MCF 10A (cell line): ENCODE measurements at regions not wholly inside any gene's neighbourhood (a gene's known extent, or its start where the extent isn't known, plus 50 kb on each side); places are given as distances from the start of the nearest gene placed in this dataset.

Experiments used
- BruUV-seq: library from RNA; stranded (reverse); fragments of 400-500 nt; replicated peaks from 2 replicates; lab custom pipeline; 2021; lab: Mats Ljungman, UMichigan
- CTCF ChIA-PET: fragments of 300-600 bp; sonication (Branson Sonifier 250); formaldehyde crosslinking; extraction: SDS; loops from one replicate; lab custom pipeline; 2021; ENCODE audit warnings: antibody characterized with exemption, inconsistent platforms; lab: Yijun Ruan, JAX
- POLR2A ChIA-PET: fragments of 300-600, 350-650 bp; sonication (Branson Sonifier 250); formaldehyde crosslinking; extraction: SDS; loops from one replicate; lab custom pipeline; 2020; ENCODE audit warnings: antibody characterized with exemption, inconsistent platforms; lab: Yijun Ruan, JAX
- DNase-seq: peaks from one replicate; pipeline ENCODE4 v3.0.0-alpha.2; 2018; ENCODE audit not compliant: unreplicated experiment
- H3K27ac Mint-ChIP-seq: one replicate; pipeline ENCODE4 v1.8.0; 2022; ENCODE audit warnings: mild to moderate bottlenecking, low read depth, mixed read lengths; ENCODE audit not compliant: unreplicated experiment
- H3K27me3 Mint-ChIP-seq: one replicate; pipeline ENCODE4 v1.8.0; 2022; ENCODE audit warnings: mixed read lengths; ENCODE audit not compliant: insufficient read depth, unreplicated experiment
- H3K36me3 Mint-ChIP-seq: one replicate; pipeline ENCODE4 v1.8.0; 2022; ENCODE audit warnings: mild to moderate bottlenecking, moderate library complexity, mixed read lengths; ENCODE audit not compliant: insufficient read depth, unreplicated experiment
- H3K4me1 Mint-ChIP-seq: one replicate; pipeline ENCODE4 v1.8.0; 2022; ENCODE audit warnings: mixed read lengths; ENCODE audit not compliant: insufficient read depth, unreplicated experiment
- H3K4me3 Mint-ChIP-seq: one replicate; pipeline ENCODE4 v1.8.0; 2022; ENCODE audit warnings: mild to moderate bottlenecking, moderate library complexity, mixed read lengths; ENCODE audit not compliant: unreplicated experiment
- H3K9me3 Mint-ChIP-seq: one replicate; pipeline ENCODE4 v1.8.0; 2022; ENCODE audit warnings: mixed read lengths; ENCODE audit not compliant: unreplicated experiment
- intact Hi-C: fragments of 100-400 bp; cut with micrococcal nuclease; formaldehyde crosslinking; loops from 2 replicates; pipeline ENCODE4 v1.14.1; 2022
- TF ChIP-seq, protein P1 (sequence below): fragments of 200-600 bp; IDR thresholded peaks from one replicate; pipeline ENCODE4 v1.8.0; 2022; ENCODE audit warnings: antibody characterized with exemption, mild to moderate bottlenecking; ENCODE audit not compliant: unreplicated experiment

GRCh38 chr13:65633806-65634205, 1596.3 kb downstream of the PCDH9 start:
- H3K4me1 Mint-ChIP-seq = no peaks in the 10 kb centered on the region
- no TSS peak for BruUV-seq
- TF ChIP-seq, protein P1, sequence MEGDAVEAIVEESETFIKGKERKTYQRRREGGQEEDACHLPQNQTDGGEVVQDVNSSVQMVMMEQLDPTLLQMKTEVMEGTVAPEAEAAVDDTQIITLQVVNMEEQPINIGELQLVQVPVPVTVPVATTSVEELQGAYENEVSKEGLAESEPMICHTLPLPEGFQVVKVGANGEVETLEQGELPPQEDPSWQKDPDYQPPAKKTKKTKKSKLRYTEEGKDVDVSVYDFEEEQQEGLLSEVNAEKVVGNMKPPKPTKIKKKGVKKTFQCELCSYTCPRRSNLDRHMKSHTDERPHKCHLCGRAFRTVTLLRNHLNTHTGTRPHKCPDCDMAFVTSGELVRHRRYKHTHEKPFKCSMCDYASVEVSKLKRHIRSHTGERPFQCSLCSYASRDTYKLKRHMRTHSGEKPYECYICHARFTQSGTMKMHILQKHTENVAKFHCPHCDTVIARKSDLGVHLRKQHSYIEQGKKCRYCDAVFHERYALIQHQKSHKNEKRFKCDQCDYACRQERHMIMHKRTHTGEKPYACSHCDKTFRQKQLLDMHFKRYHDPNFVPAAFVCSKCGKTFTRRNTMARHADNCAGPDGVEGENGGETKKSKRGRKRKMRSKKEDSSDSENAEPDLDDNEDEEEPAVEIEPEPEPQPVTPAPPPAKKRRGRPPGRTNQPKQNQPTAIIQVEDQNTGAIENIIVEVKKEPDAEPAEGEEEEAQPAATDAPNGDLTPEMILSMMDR = no peak
- H3K4me3 Mint-ChIP-seq = no peak overlapping the region
- no peak for DNase-seq
- intact Hi-C loops = no loop called here
- H3K9me3 Mint-ChIP-seq = no peaks in the 10 kb centered on the region
- H3K27ac Mint-ChIP-seq = no peak overlapping the region
- no peaks in the 10 kb centered on the region for H3K27me3 Mint-ChIP-seq
- POLR2A ChIA-PET = no interaction called here
- CTCF ChIA-PET = no interaction called here
- no peaks in the 10 kb centered on the region for H3K36me3 Mint-ChIP-seq

DNA sequence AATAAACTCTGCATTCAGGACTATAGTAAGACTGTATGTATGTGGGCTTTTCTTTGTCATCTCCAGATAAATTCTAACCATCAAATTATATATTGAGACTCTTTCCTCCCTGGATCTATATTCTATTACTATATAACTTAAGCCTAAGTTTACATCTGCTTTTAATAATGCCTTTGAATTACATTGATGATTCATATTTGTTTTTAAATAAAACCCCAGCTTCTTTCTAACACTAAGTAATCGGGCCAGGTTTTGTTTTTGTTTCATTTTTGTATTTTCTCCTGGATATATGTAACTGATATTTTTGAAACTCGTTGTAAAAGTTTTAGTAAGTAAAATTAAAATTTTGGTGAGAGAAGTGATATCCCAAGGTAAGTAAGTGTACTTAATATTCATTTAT, 1599.1 kb downstream of the PCDH9 start:
- no peak overlapping the region for H3K4me3 Mint-ChIP-seq
- DNase-seq = no peak
- H3K36me3 Mint-ChIP-seq = no peaks in the 10 kb centered on the region
- H3K27ac Mint-ChIP-seq = no peak overlapping the region
- no peaks in the 10 kb centered on the region for H3K27me3 Mint-ChIP-seq
- intact Hi-C loops = no loop called here
- ChIA-PET POLR2A (no interaction called here), CTCF (no interaction called here)
- no TSS peak for BruUV-seq
- no peaks in the 10 kb centered on the region for H3K4me1 Mint-ChIP-seq
- H3K9me3 Mint-ChIP-seq = no peaks in the 10 kb centered on the region
- TF ChIP-seq, protein P1 = no peak

DNA sequence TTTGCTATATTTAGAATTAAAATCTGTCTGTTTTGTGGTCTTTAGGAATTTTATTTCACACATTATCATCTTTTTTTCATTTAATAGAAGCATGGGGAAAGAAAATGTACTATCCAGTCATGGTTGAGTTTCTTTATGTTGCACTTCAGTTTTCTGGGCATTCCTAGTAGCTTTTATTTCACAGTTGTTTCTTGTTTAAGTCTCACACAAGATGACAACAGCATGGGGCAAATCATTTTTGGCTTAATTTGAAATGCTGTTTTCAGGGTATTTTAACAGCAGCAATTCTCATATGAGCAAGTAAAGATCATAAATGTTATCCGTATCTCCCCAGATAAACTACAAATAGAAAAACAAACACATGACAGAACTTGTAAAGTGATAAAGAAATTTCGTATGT, 1600.2 kb downstream of the PCDH9 start:
- Mint-ChIP-seq H3K27me3 (no peaks in the 10 kb centered on the region), H3K4me1 (no peaks in the 10 kb centered on the region), H3K27ac (no peak overlapping the region), H3K36me3 (no peaks in the 10 kb centered on the region), H3K4me3 (no peak overlapping the region), H3K9me3 (no peaks in the 10 kb centered on the region)
- CTCF ChIA-PET = interaction anchor here (0.7 kb wide), 1 partner anchor 833 kb away, joined by 3 read pairs; no protein-coding TSS in a partner anchor
- DNase-seq = no peak
- POLR2A ChIA-PET = interaction anchor here (0.7 kb wide), 1 partner anchor 1306 kb away, joined by 3 read pairs; no protein-coding TSS in a partner anchor
- intact Hi-C loops = no loop called here
- no TSS peak for BruUV-seq
- TF ChIP-seq, protein P1 = no peak

DNA sequence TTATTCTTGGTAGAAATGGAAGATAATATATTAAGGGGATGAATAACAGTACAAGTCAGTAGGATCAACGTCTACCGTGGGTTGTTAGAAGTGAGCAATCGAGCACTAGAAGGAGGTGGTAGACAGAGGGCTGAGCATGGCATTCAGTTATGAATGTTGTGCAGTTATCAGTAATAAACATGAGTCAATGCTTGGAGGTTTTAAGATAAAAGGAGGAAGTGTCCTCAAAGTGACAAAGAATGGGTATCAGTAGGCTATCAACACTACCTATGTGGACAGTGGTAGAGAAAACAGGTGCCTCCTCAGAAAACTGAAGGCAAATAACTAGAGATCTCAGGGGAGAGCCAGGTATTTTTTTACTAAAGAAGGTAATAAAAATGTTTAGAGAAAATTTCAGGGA, 1607.0 kb downstream of the PCDH9 start:
- DNase-seq = no peak
- H3K36me3 Mint-ChIP-seq = no peaks in the 10 kb centered on the region
- no TSS peak for BruUV-seq
- ChIA-PET POLR2A (no interaction called here), CTCF (interaction anchor here (3.4 kb wide), 1 partner anchor 15 kb away, joined by 10 read pairs; no protein-coding TSS in a partner anchor)
- H3K4me1 Mint-ChIP-seq = no peaks in the 10 kb centered on the region
- no peaks in the 10 kb centered on the region for H3K9me3 Mint-ChIP-seq
- H3K27me3 Mint-ChIP-seq = no peaks in the 10 kb centered on the region
- intact Hi-C loops = no loop called here
- H3K4me3 Mint-ChIP-seq = no peak overlapping the region
- H3K27ac Mint-ChIP-seq = no peak overlapping the region
- TF ChIP-seq, protein P1 = no peak
